ENCODE measurements at regions not wholly inside any gene's neighbourhood (a gene's known extent, or its start where the extent isn't known, plus 50 kb on each side); places are given as distances from the start of the nearest gene placed in this dataset.
"Not testable (repeated sequence)": the region's sequence is repeated elsewhere in the genome, so short reads cannot be mapped to it uniquely, and the experiment has no call there.

- no peak for DNase-seq (ENCODE audit: low spot score)
These were observed 244.3 kb downstream of the EMP1 start for GRCh38 chr12:13440844-13441243.

- no peak for DNase-seq (ENCODE audit: low spot score)
These were observed 241.0 kb downstream of the EMP1 start for GRCh38 chr12:13437541-13437940.

DNA sequence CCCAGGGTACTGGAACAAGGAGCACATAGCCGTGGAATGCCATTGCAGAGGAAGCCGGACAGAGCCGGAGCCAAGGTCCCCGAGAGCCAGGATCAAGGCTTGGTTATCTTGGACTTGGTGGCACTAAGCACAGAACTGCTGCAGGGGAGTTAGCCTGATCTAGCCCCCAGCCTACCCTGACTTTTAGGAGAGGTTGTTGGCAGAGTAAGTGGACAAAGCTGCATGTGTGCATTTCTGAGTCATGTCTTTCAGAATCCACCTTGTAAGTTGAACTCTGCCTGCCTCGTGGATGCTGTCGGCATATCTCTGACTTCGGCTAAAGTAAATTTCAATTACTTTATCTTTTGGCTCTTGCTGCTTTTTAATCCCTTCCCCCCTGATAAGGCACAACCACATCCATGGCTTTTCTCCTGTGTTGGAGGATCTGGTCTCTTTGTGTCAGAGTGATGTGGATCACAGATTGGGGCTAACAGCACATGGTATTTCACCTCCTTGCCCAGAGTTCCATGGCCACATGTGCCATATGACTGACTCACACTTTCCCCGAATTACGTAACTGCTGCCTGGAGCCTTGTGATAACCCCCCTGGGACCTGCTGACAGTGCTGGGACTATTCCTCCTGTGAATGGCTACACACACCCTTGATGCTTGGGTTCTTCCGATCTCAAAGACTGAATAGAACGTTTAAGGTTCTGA is 240.3 kb downstream of the EMP1 start:
- DNase-seq (ENCODE audit: low spot score): no peak

GRCh38 chr12:13436182-13436581 is 239.7 kb downstream of the EMP1 start:
- no peak for DNase-seq (ENCODE audit: low spot score)

DNA sequence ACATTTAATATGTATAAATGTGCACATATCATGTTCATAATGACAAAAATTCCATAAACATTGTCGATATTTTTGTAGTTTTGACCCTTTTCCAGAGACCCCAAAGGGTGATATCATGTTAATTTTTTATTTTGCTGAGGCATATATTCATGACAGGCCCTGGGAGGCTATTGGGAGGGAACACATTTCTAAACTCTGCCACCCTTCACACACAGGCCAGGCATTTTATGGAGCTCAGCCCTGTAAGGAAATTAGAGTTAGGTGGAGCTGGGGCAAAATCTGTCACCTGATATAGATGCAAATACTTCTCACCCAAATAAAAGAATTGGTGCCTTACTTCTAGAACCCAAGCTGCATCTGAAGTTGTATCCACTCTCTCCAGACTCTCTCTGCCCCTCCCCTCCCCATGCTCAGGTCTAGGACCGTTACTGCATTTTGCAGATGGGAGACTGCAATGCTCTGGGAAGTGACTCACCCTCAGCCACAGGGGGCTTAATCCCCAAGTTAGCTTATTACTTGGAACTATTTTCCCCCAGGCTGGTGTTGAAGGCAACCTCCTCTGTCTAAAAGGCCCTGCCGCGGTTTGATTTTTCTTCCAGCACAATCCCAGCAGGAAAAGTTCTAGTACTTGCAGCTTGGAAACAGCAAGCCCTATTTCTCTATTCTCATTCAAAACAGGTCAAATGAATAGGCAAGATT is 238.9 kb downstream of the EMP1 start:
- no peak for DNase-seq (ENCODE audit: low spot score)

- DNase-seq (ENCODE audit: low spot score): no peak
These were observed 237.2 kb downstream of the EMP1 start for GRCh38 chr12:13433768-13434167.

DNA sequence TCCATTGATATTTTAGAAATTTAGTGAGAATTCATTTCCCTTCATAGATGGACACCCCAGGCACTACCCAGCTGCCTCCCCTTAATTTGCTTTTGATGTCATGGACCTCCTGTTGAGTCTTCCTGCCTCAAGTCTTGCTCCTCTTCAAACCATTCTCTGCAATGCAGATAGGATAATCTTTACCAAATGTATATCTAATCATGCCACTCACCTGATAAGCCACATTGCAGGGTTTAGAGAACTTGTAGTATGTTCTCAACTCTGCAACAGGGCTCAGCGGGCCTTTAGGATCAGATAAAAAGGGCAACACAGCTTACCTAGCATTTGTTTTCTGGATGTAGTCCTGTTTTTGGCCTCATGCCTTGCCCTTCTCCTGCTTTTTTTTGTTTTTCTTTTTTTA is 234.5 kb downstream of the EMP1 start:
- no peak for DNase-seq (ENCODE audit: low spot score)

DNA sequence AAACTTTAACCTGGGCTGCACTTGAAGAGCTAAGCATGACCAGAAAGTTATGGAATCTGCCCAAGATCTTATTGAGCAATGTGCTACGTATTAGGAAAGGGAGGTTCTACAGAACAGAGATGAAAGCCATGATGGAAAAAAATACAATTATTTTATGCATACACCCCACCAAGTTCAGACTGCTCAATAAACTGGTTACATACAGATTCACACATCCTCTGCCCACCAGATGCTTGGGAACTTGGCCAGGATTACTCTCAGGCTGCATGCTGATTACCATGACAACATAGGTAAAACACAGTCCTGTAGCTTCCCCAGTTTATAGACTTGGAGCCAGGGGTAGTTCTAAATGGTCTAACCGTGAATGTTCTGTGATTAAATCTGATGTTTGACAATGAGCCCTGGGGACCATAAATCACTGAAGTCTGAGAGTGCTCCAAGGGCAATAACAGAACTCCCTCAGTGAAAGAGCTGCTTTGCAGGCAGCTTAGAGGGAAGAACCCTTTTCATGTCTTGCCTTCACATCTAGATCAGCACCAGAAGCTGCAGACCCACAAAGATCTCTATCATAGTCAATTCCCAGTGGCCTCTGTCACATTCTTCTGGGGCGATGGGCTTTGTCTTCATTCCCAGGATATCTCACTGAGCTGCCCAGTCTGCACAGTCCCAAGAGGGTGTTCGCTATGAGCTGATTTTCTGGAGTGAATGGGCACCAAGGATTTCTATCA is 232.2 kb downstream of the EMP1 start:
- DNase-seq (ENCODE audit: low spot score): no peak

DNA sequence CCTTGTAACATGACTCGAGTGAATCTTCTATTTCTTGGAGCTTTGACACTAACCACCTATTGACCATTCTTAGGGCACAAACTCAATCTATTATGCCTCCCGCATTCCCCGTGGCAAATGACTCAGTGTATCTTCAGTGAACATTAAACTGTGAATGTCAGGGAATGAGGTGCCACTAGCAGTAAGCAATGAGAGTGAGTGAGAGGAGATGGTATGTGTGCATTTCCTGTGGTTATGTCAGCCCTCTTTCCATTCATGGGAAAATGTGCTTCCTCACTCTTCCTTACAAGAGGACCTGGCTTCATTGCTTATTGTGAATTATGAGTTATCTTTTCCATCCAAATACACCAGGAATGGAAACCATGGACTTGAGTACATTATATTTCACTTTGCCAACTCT is 229.2 kb downstream of the EMP1 start:
- DNase-seq (ENCODE audit: low spot score): no peak

- DNase-seq (ENCODE audit: low spot score): no peak
These were observed 225.8 kb downstream of the EMP1 start for GRCh38 chr12:13422291-13422690.

DNA sequence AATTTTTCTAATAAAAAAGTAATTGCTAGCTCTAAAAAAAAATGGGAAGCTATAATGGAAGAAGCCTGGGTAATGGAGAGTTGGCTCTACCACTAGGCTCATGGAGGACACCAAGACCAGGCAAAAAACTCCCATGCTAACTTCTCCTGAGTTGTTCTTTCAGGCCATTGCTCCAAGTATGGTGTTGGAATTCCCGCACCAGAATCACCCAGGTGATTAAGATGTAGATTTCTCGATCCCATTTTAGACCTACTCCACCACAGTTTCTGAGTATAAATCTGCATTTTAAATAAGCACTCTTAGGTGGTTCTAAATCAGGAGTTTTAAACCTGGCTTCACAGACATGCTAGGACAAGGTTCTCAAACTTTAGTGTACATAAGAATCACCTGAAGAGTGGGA is 221.0 kb downstream of the EMP1 start:
- no peak for DNase-seq (ENCODE audit: low spot score)

DNA sequence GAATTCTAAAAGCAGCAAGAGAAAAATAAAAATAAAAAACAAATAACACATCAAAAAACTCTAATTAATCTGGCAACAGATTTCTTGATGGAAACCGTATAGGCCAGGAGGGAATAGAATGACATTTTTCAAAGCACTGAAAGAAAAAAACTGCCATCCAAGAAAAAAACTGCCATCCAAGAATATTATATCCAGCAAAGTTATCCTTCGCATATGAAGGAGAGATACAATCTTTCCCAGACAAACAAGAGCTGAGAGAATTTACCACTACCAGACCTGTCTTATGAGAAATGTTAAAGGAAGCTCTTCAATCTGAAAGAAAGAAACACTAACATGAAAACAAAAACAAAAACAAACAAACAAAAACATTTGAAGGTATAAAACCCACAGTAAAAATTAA is 214.8 kb downstream of the EMP1 start:
- no peak for DNase-seq (ENCODE audit: low spot score)

GRCh38 chr12:13405961-13406703 is 209.6 kb downstream of the EMP1 start:
- no peak for DNase-seq (ENCODE audit: low spot score)

- no peak for DNase-seq (ENCODE audit: low spot score)
These were observed 208.3 kb downstream of the EMP1 start for GRCh38 chr12:13404631-13405473.

GRCh38 chr12:13404111-13404628 is 207.6 kb downstream of the EMP1 start:
- DNase-seq (ENCODE audit: low spot score): no peak

DNA sequence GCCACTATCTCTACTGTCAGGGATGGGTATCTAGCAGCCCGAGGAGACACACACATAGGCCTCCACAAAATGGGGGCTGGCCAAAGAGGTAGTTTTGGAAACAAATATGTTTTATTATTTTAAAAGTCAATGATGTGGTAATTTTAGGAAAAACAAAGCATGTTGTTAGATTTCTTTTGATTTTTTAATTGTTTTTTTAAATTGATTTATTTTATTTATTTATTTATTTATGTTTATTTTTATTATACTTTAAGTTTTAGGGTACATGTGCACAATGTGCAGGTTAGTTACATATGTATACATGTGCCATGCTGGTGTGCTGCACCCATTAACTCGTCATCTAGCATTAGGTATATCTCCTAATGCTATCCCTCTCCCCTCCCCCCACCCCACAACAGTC is 194.8 kb downstream of the EMP1 start:
- not testable (repeated sequence) for DNase-seq (ENCODE audit: low spot score)

- no peak for DNase-seq (ENCODE audit: low spot score)
These were observed 194.4 kb downstream of the EMP1 start for GRCh38 chr12:13390918-13391317.

GRCh38 chr12:13390381-13390861 is 193.9 kb downstream of the EMP1 start:
- peak; percentile 74 for DNase-seq (ENCODE audit: low spot score)

GRCh38 chr12:13387101-13387500 is 190.6 kb downstream of the EMP1 start:
- DNase-seq (ENCODE audit: low spot score): no peak

GRCh38 chr12:13386323-13387039 is 190.0 kb downstream of the EMP1 start:
- DNase-seq (ENCODE audit: low spot score): no peak
